ENCODE measurements at regions not wholly inside any gene's neighbourhood (a gene's known extent, or its start where the extent isn't known, plus 50 kb on each side); places are given as distances from the start of the nearest gene placed in this dataset. TPM values are rescaled to one million over a fixed set of nuclear protein-coding genes. Genes with fewer than 3 reads are reported as not detected.

DNA sequence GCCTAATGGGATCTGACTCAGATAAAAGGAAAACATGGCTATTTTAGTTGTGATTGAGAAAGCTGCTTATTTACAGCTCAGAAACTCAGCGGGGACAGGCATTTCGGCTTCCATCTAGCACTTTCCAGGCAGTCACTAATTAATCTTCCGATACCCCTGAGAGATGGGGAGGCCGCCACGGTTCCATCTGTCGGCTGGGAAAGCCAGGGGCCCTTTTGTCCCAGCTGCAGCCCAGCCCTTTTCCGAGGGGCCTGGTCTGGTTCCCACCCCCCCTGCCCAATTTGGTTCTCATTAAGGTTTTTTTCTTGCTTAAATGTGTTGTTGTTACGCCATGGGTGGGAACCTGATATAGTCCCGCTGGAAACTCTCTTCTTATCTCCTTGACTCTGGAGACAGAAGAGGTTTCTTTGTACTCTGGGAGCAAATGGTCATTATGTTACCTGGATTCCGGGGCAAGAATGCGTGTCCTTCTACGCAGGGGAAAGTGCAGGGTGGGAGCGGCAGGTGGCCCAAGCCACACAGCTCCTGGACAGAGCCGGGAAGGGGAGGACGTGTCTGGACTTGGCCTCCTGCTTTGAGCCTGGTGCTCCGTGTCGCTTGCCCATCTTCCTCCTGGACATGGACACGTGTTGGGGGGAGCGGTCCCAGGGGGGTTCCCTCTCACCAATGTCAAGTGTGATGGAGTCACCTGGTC, 50.9 kb upstream of the GSE1 start:
- POLR2A ChIA-PET, result no interaction called here
- no peak for DNase-seq
- H3K4me3 Mint-ChIP-seq, result no peak overlapping the region
- H3K27me3 Mint-ChIP-seq, result no peaks in the 10 kb centered on the region
- peaks cover 36% of the 10 kb centered on the region for H3K4me1 Mint-ChIP-seq
- no peak overlapping the region for H3K27ac Mint-ChIP-seq
- CTCF ChIA-PET, result interaction anchor here (0.6 to 2.3 kb wide), 2 partner anchors 10 to 441 kb away, joined by 3 to 11 read pairs; no protein-coding TSS in a partner anchor
- intact Hi-C loops (cut with DNase I, micrococcal nuclease), result no loop called here
- no peak for ATAC-seq
- H3K36me3 Mint-ChIP-seq (ENCODE audit: low read depth), result no peaks in the 10 kb centered on the region
- no peaks in the 10 kb centered on the region for H3K9me3 Mint-ChIP-seq (ENCODE audit: low read depth)

DNA sequence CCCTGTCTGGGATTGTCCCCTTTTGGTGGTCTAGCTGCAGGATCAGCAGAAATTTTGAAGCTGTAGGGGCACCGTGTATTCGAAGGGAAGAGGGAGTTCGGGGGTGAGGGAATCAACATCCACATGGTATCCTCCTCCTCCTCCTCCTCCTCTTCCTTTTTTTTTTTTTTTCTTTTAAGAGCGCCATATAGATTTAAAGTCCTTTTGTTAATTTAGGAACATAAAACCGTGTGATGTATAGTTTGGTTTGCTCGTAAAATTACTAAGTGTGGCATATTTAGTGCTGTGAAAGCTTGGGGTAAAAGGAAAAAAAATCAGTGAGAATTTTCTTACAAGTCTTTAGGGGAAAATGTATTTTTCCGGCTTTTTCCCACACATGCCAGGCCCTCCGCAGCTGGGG, 50.1 kb upstream of the GSE1 start:
- no peak overlapping the region for H3K4me3 Mint-ChIP-seq
- ATAC-seq (no peak), DNase-seq (no peak)
- peaks cover 34% of the 10 kb centered on the region for H3K4me1 Mint-ChIP-seq
- ChIA-PET CTCF (interaction anchor here (2.3 kb wide), 1 partner anchor 11 kb away, joined by 11 read pairs; no protein-coding TSS in a partner anchor), POLR2A (no interaction called here)
- H3K27me3 Mint-ChIP-seq, result no peaks in the 10 kb centered on the region
- no peak overlapping the region for H3K27ac Mint-ChIP-seq
- intact Hi-C loops (cut with DNase I, micrococcal nuclease), result no loop called here
- no peaks in the 10 kb centered on the region for H3K36me3 Mint-ChIP-seq (ENCODE audit: low read depth)
- H3K9me3 Mint-ChIP-seq (ENCODE audit: low read depth), result no peaks in the 10 kb centered on the region

Small RNA genes in the stretch of these regions (microRNA-seq; reads per million reads assigned to microRNA genes)
- not detected for gene MIR5093 (ENCODE audit: borderline replicate concordance)
